HG03066 (cell line): ENCODE measurements at regions not wholly inside any gene's neighbourhood (a gene's known extent, or its start where the extent isn't known, plus 50 kb on each side); places are given as distances from the start of the nearest gene placed in this dataset.
"Not testable (repeated sequence)": the region's sequence is repeated elsewhere in the genome, so short reads cannot be mapped to it uniquely, and the experiment has no call there.

Experiments used
- ATAC-seq: cut with Tn5 transposase; IDR thresholded peaks from one replicate; pipeline ENCODE4 v1.9.1; 2021; ENCODE audit warnings: low read depth; ENCODE audit not compliant: unreplicated experiment

DNA sequence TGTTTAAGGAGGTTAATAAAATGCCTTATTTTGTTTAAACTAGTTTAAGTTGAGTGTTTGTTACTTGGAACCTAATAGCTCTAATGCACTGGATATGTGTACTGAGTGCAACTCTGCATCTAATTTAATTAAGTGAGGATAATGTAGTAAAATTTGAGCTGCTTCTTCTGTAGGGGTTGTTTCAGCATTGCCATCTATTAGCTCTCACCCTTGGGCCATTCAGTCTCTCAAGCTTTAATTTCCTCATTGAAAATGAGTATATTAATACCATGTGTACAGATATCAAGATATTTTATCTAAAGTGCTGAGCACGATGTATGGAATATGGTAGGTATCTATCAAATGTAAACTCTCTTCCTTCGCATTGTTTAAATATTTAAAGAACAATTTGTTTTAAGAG, 375.7 kb upstream of the LRRC3B start:
- no peak for ATAC-seq

DNA sequence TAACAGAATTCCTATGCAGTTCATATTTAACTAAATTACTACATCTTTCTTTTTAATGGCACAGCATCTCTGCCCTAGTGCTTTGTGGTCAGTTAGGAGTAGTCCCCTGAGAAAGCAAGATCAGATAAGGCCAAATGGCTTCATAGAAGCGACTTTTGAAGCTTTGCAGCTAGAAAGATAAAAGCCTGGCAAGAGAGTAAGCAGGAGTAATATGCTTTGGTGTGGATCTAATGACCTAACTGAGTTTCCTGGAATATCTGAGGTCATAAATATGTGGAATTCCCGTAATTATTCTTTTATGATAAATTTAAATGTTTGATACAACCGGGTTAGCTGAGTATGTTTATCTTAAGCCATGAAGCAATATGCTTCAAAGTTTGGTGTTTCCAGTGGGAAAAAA, 374.9 kb upstream of the LRRC3B start:
- no peak for ATAC-seq

DNA sequence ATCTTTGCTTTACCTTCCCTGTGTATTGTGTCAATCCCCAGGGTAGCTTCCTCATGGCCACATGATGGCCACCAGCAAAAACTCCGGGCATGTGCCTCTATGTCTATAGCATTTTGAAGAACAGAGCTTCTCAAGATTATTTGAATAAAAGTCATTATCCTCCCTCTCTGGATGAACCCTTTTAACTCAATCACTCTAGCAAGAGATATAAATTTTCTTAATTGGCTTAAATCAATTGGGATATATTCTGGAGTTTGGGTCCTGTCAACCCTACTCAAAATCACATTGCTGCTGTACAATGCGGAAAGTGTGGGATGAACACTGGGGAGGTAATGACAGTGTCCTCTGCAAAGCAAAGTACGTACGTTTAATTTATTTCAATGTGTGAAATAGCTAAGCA, 370.6 kb upstream of the LRRC3B start:
- no peak for ATAC-seq

DNA sequence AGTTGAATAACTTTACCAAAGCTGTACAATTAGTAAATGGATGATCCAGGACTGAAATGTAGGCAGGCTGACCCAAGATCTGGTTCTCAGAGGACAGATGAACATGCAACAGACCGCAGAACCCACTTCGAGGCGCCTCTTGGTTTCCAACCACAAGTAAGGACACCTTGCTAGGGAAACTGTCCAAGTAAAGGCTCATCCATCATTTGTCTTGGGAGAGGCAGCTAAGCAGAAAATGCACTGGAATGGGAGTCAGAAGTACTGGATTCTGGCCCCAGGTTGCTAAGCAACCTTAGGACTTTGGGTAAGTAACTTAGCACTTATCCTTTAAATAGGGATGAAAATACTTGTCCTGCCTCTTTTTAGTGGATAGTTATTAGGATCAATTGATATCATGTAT, 366.3 kb upstream of the LRRC3B start:
- ATAC-seq, result no peak

DNA sequence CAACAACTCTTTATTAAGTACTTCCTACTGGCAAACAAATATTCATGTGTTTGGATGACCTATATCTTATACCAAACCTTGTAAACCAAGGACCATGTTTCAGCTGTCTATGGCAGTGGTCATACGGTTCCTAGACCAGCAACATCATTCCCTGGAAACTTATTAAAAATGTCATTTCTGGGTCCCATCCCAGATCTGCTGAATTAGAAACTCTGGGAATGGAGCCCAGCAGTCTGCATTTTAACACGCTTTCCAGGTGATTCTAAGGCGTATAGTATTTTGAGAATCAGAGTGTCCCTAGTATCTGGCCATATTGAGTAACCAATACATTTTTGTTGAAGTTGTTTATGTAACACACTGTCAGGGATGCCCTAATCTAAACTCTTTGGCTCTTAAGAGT, 363.4 kb upstream of the LRRC3B start:
- ATAC-seq, result no peak

DNA sequence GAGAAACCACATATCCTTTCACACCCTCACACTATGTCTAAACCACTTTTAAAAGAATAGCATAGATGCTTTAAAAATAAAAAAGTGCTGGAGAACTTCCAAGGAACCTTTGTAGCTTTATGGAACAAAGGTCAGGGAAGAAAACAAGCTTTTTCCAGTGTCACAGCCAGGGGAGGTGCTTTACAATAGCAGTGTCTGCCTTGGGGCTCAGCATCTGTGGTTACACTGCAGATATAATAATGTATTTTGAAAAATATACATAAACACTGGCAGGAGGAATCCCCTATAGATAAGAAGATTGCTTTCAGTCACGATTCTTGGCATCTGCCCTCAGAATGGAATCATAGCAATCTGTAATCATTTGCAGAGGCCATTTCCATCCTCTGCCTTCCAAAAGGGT, 362.4 kb upstream of the LRRC3B start:
- ATAC-seq, result no peak

DNA sequence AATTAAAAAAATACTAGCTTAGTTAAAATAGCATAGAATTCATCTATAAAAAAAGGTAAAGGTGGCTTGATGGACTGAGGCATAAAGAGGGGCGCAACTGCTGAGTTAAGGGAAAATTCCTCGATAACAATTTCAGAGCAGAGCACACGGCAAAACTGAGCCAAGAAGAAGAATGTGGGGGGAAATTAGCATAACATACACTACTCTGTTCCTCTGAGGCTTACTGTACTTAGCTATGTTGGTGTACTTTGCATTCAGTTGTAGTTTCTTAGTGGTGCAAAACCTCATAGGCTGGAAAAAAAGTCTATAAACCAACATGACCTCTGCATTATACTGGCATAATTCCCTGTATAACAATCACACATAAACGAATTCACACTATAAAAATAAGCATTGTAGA, 357.9 kb upstream of the LRRC3B start:
- no peak for ATAC-seq

DNA sequence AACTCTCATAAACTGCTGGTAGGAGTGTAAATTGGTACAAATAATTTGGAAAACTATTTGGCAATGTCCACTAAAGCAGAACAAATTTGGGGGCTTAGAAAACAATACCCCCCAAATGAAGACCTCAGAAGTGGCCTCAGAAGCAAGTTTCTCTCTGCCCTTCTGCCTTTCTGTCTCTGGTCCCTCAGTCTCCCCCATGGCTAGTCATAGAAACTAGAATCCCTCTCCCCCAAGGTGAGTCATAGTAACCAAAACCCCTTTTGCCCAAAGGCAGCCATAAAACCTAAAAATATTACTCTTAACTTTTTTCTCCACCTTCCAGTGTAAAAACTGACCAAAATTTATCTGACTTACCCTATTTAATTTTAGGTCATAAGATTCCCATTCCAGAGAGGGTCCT, 350.7 kb upstream of the LRRC3B start:
- no peak for ATAC-seq

DNA sequence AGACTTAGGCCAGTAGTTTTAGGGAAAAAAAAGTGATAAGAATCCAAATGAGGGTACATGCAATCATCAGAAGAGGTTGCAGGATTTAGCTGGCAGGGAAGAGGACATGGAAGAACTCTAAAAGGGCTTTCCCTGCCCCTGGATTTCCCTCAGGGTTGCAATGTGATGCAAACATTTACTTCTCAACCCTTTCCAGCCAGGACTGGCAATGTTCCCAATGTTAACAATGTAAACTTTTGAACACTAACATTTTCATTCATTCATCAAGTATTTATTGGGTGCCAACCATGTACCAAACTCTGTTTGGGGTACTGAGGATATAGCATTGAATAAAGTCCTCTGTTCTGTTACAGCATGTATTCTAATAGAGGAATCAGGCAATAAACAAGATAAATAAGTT, 349.4 kb upstream of the LRRC3B start:
- ATAC-seq, result no peak

DNA sequence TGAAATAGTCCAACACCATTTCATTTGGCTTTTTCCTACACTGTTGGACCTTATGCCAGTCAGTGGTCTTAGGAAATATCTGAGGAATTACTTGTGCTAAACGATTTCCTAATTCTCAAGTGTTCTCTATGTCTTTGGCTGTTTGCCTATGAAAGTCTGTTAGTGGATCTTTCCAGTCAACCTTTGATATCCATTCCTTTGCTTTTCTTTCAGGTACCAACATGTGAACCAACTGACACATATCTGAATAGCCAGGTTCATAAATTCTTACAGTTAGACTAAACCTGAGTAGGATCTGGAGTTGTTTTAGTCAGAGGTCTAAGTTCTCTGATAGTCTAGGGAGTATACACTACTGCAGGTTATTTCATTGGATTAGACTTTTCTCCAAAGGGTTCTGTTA, 343.5 kb upstream of the LRRC3B start:
- ATAC-seq, result no peak

DNA sequence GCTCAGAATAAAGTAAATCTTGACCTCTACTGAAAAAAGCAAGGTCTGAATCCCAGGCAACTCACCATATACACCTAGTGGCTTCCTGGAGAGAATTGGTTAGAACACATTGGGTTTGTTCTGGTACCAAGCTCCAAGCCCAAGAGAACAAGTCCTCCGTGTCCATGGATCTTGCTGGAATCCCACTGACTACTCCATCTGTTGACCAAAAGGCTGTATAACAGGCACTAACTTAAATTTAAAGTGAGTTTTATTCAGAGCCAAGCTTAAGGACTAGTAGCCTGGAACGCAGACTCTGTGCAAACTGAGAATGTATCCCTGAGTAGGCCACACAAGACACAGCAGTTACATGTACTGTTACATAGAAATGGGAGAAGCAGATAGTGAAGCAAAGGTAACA, 342.1 kb upstream of the LRRC3B start:
- no peak for ATAC-seq

DNA sequence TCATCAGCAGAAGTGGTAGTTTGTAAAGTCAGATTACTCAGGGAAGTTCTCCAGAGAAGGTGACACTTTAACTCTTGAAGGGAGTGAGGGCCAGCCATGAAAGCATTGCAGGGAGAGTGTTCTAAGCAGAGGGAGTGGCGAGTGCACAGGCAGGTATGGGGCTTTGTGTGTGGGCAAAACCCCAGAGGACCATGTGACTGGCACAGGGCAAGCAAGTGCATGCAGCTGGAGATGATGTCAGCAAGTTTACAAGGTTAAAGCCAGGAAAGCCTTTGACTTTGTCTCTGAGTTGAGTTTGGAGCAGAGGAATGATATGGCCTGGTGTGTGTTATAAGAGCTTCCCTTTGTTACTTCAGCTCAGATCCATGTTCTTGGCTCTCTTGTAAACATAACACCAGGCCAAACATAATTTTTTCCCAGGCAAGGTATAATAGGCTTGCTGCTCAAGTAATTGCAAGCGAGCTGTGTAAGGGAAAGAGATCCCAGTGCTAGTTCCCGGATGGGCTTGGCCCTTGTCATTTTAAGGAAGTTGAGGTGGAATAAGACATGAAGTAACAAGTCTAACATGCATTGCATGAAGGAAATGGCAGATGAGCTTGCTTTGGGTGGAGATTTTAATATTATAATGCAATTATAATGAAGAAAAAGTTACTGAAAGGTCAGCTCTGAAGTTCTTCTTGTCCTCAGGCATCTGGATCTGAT, 341.1 kb upstream of the LRRC3B start:
- no peak for ATAC-seq

DNA sequence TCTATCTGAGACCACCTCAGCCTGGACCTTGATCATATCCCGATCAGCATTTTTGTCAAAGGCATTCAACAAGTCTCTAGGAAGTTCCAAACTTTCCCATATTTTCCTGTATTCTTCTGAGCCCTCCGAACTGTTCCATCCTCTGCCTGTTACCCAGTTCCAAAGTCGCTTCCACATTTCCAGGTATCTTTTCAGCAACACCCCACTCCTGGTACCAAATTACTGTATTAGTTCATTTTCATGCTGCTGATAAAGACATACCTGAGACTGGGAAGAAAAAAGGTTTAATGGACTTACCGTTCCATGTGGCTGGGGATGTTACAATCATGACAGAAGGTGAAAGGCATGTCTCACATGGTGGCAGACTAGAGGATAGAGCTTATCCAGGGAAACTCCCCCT, 338.1 kb upstream of the LRRC3B start:
- not testable (repeated sequence) for ATAC-seq

DNA sequence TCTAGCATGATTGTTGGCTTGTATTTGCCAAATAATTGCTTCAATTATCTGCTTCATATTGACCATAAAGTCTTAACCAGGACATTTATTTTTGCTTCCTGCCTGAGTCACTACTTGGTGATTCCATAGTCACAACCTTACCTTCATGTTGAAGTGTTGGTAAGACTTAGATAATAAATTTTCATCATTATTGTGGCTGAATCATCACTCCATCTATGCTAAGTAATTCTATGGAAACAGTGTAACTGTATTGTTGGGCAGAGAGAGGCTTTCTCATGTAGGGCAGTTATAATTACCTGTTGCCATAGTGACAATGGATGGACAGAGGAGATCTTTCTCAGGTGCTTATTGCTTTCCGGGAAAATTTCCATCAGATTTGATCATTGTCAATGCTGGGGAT, 330.7 kb upstream of the LRRC3B start:
- no peak for ATAC-seq

DNA sequence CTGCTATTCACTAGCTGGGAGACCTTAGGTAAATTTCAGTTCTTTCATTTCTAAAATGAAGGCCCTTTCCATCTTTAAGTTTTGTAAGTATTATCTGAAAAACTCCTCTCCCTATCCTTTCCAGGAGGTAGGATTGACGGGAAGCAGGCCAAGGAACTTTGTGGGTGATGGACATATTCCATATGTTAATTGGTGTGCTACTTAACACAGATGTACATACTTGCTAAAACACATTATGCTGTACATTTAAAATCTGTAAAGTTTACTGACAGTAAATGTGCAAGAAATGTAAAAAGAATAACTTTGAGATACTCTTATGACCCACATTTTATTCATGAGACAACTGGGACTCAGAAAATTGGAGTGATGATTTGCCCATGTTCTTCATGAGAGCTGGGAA, 329.8 kb upstream of the LRRC3B start:
- no peak for ATAC-seq

DNA sequence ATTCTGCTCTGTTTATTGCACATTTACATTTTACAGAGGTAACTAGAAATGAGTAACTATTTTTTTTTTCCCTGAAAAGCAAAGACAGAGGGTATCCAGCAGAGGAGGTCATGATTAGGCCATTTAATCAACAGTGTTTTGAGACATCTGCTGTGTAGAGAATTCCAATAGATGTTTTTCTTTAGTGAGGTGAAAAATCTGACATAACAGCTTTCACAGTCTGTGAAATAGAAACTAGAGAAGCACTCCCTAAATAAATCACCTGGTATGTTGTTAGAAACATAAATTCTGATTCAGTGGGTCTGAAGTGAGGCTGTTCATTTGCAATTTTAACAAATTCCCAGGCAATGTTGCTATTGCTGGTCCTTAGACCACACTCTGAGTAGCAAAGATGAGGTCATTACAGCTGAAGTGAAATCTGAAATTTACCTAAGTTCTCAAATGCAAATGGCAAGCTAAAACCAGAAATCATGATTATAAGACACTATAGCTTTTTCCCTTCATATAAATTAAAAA, 329.2 kb upstream of the LRRC3B start:
- no peak for ATAC-seq

DNA sequence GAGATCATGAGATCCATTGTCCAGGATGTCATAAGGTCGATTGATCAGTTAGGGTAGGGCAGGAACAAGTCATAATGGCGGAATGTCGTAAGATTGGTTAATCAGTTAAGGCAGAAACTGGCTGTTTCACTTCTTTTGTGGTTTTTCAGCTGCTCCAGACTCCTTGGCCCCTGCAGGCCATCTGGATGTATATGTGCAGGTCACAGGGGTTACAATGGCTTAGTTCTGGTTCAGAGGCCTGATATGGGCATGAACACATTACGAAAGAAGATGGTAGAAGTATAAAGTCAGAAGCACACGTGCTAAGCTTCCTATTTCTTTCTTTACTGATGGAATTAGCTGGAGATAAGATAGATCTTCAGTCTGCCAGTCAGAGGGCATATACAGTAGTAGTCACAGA, 315.4 kb upstream of the LRRC3B start:
- no peak for ATAC-seq

DNA sequence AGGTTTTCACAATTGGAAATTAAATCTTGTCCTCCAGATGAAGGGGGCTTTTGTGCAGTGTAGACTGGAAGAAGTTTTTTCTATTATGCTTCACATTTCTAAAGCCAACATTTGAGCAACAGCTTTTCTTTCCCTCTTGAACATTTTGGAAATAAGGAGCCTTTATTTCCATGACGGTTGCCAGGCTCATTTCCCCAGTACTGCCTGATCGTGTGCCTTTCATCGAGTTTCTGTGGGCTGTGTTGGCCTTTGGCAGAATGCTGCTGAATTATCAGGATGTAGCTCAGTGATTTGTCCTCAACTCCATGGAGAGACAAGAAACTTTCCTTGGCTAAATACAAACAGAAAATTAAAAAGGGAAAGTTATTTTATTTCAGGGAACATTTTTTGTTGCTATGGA, 314.8 kb upstream of the LRRC3B start:
- no peak for ATAC-seq

DNA sequence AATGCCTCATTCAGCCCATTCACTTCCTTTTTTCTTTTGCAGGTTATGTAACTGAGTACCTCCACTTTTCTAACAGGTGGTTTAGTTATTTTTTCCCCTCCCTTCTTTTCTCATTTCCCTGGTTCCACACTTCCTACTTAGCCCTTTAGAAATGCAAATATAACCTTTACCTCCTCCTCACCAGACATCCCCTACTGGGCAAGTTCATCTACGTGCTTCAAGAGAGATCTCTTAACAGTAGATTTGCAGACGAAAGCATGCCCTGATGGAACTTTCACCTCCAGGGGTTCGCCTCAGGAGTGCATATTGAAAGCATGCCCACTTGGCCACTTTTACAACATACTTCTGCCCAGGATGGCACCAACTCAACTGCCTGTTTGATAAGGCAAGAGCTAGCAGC, 314.1 kb upstream of the LRRC3B start:
- no peak for ATAC-seq

DNA sequence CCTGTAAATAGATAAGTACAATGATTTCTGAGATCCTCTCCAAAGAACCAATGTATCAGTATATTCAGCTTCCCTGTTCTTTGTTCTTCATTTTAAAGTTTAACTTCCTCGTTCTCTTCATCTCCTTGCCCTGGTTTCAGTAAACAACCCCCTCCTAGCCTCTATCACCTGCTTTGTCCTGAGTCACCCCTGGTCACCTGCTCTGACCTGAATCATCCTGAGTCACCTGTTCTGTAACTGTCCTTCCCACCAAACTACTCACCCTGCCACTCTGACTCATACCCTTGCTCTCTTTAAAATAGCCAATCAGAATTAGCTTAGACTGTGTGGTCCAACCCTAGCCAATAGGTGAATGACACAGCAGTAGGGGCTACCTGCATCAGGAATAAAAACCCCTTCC, 313.0 kb upstream of the LRRC3B start:
- not testable (repeated sequence) for ATAC-seq

DNA sequence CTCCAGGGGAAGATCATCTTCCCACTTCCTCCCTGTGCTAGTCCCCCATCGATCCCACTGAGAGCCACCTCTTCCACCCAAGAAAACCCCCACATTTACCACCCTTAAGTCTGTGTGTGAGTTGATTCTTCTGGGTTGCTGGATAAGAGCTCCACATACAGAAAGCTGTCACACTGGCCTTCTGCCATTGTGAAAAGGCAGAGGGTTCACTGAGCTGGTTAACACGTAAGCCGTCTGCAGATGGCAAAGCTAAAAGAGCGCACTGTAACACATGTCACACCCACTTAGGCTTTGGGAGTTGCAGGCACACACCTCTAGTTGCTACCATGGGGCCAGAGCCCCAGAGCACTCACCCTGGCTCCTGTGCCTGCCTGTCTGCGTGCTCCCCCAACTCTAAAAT, 309.8 kb upstream of the LRRC3B start:
- ATAC-seq, result no peak

DNA sequence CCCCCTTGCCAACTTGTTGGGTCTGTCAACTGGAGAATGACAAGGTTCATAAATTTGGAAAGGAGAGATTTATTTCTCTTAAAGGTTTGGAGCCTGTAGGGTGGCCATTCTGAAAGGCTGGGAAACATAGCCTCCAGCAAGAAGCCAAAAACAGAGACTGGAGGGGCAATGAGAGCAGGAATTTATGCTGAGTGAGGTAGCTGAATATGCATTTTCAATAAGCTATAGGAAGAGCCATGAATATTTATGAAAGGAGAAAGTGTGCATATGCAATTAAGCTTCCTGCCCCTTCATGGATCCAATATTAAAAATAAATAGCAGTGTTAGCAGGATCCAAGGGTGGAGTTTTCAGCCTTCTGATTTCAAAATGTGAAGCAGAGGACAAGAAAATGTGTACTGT, 306.1 kb upstream of the LRRC3B start:
- no peak for ATAC-seq

DNA sequence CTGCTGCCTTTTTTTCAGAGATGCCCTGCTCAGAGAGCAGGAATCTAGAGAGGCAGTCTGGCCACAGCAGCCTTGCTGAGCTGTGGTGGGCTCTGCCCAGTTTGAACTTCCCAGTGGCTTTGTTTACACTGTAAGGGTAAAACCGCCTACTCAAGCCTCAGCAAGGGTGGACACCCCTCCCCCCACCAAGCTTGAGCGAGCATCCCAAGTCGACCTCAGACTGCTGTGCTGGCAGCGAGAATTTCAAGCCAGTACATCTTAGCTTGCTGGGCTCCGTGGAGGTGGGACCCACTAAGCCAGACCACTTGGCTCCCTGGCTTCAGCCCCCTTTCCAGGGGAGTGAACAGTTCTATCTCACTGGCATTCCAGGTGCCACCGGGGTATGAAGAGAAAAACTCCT, 298.8 kb upstream of the LRRC3B start:
- not testable (repeated sequence) for ATAC-seq
